GM21423 (cell line): ENCODE measurements at regions not wholly inside any gene's neighbourhood (a gene's known extent, or its start where the extent isn't known, plus 50 kb on each side); places are given as distances from the start of the nearest gene placed in this dataset.
"Not testable (repeated sequence)": the region's sequence is repeated elsewhere in the genome, so short reads cannot be mapped to it uniquely, and the experiment has no call there.

ENCODE experiments used
- ATAC-seq: cut with Tn5 transposase; IDR thresholded peaks from one replicate; pipeline ENCODE4 v1.9.1; 2021; ENCODE audit warnings: mild to moderate bottlenecking, moderate library complexity; ENCODE audit not compliant: unreplicated experiment

- ATAC-seq: not testable (repeated sequence)
Measured at GRCh38 chr5:82455317-82455716, 177.2 kb upstream of the RPS23 start.

DNA sequence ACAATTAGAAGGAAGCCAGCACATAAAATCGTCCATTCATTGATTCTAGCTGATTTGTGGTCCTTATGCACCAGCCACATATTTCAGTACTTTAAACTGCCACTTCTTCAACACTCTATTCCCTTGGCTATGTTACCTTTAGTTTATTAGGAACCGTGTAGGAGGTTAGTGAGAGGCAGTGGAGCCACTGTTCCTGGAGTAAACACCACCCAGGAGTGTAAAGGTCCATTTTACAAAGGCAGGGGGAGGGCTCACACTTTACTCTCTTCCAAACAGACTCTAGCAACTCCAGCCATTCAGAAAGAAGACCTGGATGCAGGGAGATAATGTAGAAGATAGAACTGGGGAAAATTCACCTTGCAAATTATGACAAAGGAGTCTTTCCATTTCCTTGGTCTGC, 170.2 kb upstream of the RPS23 start:
- ATAC-seq: no peak

GRCh38 chr5:82447913-82448312, 169.8 kb upstream of the RPS23 start:
- ATAC-seq: no peak

- no peak for ATAC-seq
Measured at GRCh38 chr5:82446809-82447208, 168.7 kb upstream of the RPS23 start.

DNA sequence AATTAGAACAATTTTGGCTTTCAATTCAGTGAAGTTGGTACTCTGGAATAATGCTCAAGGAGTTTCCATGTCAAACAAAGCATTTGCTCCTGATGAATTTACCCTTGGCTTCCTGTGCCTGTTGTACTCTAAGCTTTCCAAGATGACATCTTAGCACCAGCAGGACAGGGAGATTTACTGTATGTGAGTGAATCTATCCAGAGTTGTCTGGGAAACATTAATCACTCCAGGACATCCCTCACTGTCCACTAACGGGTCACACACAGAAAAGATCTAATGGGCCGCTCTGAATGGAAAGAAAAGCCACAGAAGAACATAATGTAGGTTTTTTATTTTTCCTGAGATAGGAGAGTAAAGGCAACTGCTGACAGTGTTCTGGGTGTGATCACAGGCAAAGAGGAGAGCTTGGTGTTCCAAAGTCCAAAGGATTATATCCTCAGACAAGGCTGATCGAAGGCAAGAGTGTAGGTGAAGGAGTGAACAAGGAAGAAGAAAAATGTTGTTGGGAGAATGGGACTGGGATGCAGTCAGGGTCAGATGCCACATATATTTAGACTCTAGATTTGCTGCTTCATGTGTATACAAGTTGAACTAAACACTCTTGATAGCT, 167.7 kb upstream of the RPS23 start:
- ATAC-seq: no peak

DNA sequence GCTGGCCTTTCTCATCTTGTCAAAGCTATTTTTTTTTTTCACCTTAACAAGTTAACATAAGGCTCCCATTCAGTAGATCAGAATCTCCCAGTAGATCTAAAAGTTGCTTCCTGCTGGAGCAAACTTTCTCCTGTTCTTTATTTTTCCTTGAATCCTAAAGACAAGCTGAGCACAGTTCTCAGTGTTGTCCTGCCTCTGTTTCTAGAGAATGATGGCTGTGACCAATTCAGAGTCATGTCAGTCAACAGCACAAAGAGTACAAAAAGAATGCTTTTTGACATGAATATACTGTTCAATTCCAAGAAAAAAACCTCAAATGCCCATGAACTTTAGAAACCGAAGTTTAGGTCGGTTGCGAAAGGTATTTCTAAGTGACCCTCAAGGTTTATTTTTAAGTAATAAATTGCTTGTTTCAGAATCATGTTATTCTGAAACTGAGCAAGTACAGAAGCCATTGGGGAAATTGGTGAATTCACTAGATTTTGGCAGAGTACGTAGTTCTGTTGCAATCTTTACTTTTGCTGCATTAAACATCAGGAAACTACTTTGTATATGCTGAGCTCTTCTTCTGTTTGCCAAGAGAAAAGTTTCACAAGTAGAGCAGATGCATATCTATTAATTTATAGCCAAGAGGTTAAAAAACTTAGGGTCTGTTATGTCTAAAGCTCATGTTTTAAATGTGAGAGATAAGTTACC, 161.7 kb upstream of the RPS23 start:
- no peak for ATAC-seq

GRCh38 chr5:82437565-82437964, 159.4 kb upstream of the RPS23 start:
- not testable (repeated sequence) for ATAC-seq

GRCh38 chr5:82436291-82436690, 158.1 kb upstream of the RPS23 start:
- no peak for ATAC-seq

GRCh38 chr5:82434696-82435660, 156.8 kb upstream of the RPS23 start:
- not testable (repeated sequence) for ATAC-seq

- ATAC-seq: no peak
Measured at GRCh38 chr5:82426464-82427154, 148.5 kb upstream of the RPS23 start.

DNA sequence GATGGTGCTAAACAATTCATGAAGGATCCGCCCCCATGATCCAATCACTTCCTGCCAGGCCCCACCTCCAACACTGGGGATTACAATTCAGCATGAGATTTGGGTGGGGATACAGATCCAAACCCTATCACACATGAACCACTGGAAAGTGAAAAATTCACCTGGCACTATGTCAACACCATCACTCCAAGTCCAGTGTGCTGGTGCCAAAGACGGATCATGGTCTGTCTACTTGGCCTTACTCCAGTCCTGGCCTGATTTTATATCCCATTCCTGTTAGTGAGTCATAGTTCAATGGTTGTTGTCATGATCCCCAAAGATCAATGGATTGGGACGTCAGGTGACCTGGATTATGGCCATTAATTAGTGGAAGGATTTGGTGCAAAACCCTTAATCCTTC, 147.4 kb upstream of the RPS23 start:
- no peak for ATAC-seq

- ATAC-seq: no peak
Measured at GRCh38 chr5:82424211-82424610, 146.1 kb upstream of the RPS23 start.

- no peak for ATAC-seq
Measured at GRCh38 chr5:82422751-82423181, 144.6 kb upstream of the RPS23 start.

DNA sequence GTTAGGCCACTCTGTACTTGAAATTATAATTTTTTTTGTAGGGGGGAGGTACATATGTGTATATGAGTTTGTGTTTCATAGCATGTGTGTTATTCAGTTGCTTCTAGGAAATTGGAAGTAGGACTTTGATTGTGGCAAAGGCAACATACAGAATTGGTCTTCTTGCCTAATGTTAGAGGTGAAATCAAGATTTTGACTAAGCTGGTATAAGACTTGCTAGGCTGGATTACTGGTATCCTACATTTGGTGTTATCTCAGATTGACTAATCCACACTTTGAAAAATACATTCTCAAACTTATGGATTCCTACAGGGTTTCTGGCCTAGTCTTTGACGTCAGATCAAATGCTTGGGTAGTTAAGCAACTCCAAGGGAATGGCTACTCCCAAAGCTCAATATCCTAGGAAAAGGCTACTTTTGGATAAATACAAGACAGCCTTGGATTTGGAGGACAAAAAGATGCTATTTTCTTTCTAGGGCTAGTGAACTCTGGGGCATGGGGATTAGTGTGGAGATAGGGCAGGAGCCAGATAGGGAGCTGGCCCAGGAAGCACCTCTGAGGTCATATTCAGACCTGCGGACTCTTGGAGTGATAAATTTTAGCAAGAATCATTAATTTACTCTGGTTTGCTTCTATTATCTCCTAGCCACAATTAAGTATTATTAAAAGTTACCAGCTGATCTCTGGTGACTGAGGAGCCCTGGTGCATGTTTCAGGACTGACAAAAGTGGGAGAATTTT, 144.0 kb upstream of the RPS23 start:
- ATAC-seq: no peak

- no peak for ATAC-seq
Measured at GRCh38 chr5:82421119-82421518, 143.0 kb upstream of the RPS23 start.

- ATAC-seq: not testable (repeated sequence)
Measured at GRCh38 chr5:82420524-82420923, 142.4 kb upstream of the RPS23 start.

GRCh38 chr5:82419559-82420332, 141.6 kb upstream of the RPS23 start:
- no peak for ATAC-seq

DNA sequence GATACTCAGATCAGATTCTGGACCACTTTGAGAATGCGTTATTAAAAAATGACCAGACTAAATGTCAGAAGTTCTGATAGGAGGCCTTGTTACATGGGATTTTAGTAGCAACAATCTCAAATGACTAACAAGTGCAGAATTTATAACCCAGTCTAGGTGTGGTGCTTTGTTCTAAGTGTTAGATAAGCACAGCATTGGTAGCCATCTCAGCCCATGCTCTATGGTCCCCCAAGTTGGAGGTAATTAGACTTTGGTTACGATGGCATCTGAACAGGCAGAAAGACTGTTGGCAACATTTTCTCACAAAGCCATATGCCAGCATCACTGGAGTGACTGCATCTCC, 140.4 kb upstream of the RPS23 start:
- ATAC-seq: no peak

DNA sequence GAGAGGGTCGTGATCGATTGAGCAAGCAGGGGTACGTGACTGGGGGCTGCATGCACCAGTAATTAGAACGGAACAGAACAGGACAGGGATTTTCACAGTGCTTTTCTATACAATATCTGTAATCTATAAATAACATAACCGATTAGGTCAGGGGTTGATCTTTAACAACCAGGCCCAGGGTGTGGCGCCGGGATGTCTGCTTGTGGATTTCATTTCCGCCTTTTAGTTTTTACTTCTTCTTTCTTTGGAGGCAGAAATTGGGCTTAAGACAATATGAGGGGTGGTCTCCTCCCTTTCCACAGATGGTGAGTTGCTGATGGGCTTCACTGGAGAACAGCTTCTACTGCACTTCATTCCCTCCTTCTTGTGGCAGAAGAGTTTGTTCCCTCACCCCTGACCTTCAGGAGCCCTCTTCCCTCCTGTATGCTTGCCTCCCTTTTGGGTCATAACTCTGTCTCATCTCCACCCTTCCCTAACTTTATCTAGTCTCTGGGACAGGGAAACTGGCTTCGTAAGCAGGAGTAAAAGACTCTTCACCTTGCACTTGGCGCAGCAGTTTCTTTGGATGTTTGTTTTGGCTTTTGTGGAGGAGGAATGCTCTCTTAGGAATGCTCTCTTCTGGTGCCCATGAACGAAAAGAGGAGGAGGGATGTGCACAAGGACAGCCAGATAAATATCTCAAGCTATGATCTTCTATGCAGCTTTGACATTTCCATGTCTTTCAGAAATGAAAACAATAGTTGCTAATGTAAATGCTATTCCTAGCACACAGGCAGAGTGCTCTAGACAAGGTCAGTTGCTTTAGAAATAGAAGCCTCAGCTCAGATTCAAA, 139.8 kb upstream of the RPS23 start:
- ATAC-seq: no peak
